Tibial nerve (tissue), 3 donors: ENCODE measurements at regions not wholly inside any gene's neighbourhood (a gene's known extent, or its start where the extent isn't known, plus 50 kb on each side); places are given as distances from the start of the nearest gene placed in this dataset.

ENCODE experiments used
- CTCF ChIP-seq, 5 experiments: fragments of 200-600 bp in 3 of 5; fragments of 450-650 bp in 2 of 5; sonication (generic) in 3 of 5; IDR thresholded peaks; one replicate each; pipeline ENCODE4 v1.5.1; 2016 to 2019; ENCODE audit warnings: antibody characterized with exemption in 5 of 5, mild to moderate bottlenecking in 3 of 5, moderate library complexity in 2 of 5
- POLR2A ChIP-seq, 2 donors: fragments of 450-650 bp; IDR thresholded peaks; one replicate each; pipeline ENCODE4 v1.6.1; 2017; ENCODE audit warnings: antibody characterized with exemption in 2 of 2, mild to moderate bottlenecking in 2 of 2, moderate library complexity in 2 of 2

GRCh38 chr16:72384651-72385050, 212.7 kb upstream of the PMFBP1 start:
- TF ChIP-seq CTCF (IDR thresholded peaks at IDR 0.05) (no peak), POLR2A (IDR thresholded peaks at IDR 0.05) (no peak)
